ENCODE measurements at regions not wholly inside any gene's neighbourhood (a gene's known extent, or its start where the extent isn't known, plus 50 kb on each side); places are given as distances from the start of the nearest gene placed in this dataset.

GRCh38 chr16:76946879-76947278 lies 244.1 kb upstream of the MON1B start:
- H3K36me3 Mint-ChIP-seq (ENCODE audit: low read depth) = no peaks in the 10 kb centered on the region
- CTCF ChIA-PET = no interaction called here
- intact Hi-C loops (cut with micrococcal nuclease) = no loop called here
- no peaks in the 10 kb centered on the region for H3K27me3 Mint-ChIP-seq
- no peaks in the 10 kb centered on the region for H3K4me1 Mint-ChIP-seq
- no peak for DNase-seq
- POLR2A ChIA-PET = no interaction called here
- no peak overlapping the region for H3K27ac Mint-ChIP-seq
- peaks cover 6% of the 10 kb centered on the region for H3K9me3 Mint-ChIP-seq
- ATAC-seq (ENCODE audit: low read depth) = no peak
- no peak overlapping the region for H3K4me3 Mint-ChIP-seq
- no peak for TF ChIP-seq CTCF (IDR thresholded peaks at IDR 0.05)

- intact Hi-C loops (cut with micrococcal nuclease) = no loop called here
- TF ChIP-seq CTCF (IDR thresholded peaks at IDR 0.05) = no peak
- POLR2A ChIA-PET = no interaction called here
- CTCF ChIA-PET = no interaction called here
- Mint-ChIP-seq H3K4me1 (no peaks in the 10 kb centered on the region), H3K27me3 (no peaks in the 10 kb centered on the region), H3K36me3 (ENCODE audit: low read depth) (no peaks in the 10 kb centered on the region), H3K27ac (no peak overlapping the region), H3K9me3 (peaks cover 6% of the 10 kb centered on the region), H3K4me3 (no peak overlapping the region)
- no peak for ATAC-seq (ENCODE audit: low read depth)
- no peak for DNase-seq
Measured at GRCh38 chr16:76947749-76948148, 243.2 kb upstream of the MON1B start.

- Mint-ChIP-seq H3K9me3 (peaks cover 2% of the 10 kb centered on the region), H3K27ac (no peak overlapping the region), H3K27me3 (no peaks in the 10 kb centered on the region), H3K36me3 (ENCODE audit: low read depth) (no peaks in the 10 kb centered on the region), H3K4me1 (no peaks in the 10 kb centered on the region), H3K4me3 (no peak overlapping the region)
- no peak for DNase-seq
- intact Hi-C loops (cut with micrococcal nuclease) = no loop called here
- no peak for TF ChIP-seq CTCF (IDR thresholded peaks at IDR 0.05)
- POLR2A ChIA-PET = no interaction called here
- no peak for ATAC-seq (ENCODE audit: low read depth)
- CTCF ChIA-PET = no interaction called here
Measured at GRCh38 chr16:76955629-76956028, 235.4 kb upstream of the MON1B start.

GRCh38 chr16:76956394-76956793 lies 234.6 kb upstream of the MON1B start:
- H3K9me3 Mint-ChIP-seq = no peaks in the 10 kb centered on the region
- CTCF ChIA-PET = no interaction called here

GRCh38 chr16:76956841-76957240 lies 234.1 kb upstream of the MON1B start:
- intact Hi-C loops (cut with micrococcal nuclease) = no loop called here
- H3K4me3 Mint-ChIP-seq = no peak overlapping the region
- DNase-seq = no peak

More at GRCh38 chr16:76956394-76956793, 234.6 kb upstream of the MON1B start:
- ATAC-seq (ENCODE audit: low read depth) (no peak), DNase-seq (no peak)
- POLR2A ChIA-PET = no interaction called here
- Mint-ChIP-seq H3K4me3 (no peak overlapping the region), H3K4me1 (no peaks in the 10 kb centered on the region), H3K36me3 (ENCODE audit: low read depth) (no peaks in the 10 kb centered on the region), H3K27me3 (no peaks in the 10 kb centered on the region), H3K27ac (no peak overlapping the region)
- intact Hi-C loops (cut with micrococcal nuclease) = no loop called here
- TF ChIP-seq CTCF (IDR thresholded peaks at IDR 0.05) = no peak

More at GRCh38 chr16:76956841-76957240, 234.1 kb upstream of the MON1B start:
- H3K36me3 Mint-ChIP-seq (ENCODE audit: low read depth) = no peaks in the 10 kb centered on the region
- no peak overlapping the region for H3K27ac Mint-ChIP-seq
- ChIA-PET POLR2A (no interaction called here), CTCF (no interaction called here)
- TF ChIP-seq CTCF (IDR thresholded peaks at IDR 0.05) = no peak
- H3K9me3 Mint-ChIP-seq = no peaks in the 10 kb centered on the region
- ATAC-seq (ENCODE audit: low read depth) = no peak
- H3K27me3 Mint-ChIP-seq = no peaks in the 10 kb centered on the region
- H3K4me1 Mint-ChIP-seq = no peaks in the 10 kb centered on the region

Data from activated B cell treated with CpG ODN at 0.5 μM for 24 hours (primary cell).